ENCODE measurements at regions not wholly inside any gene's neighbourhood (a gene's known extent, or its start where the extent isn't known, plus 50 kb on each side); places are given as distances from the start of the nearest gene placed in this dataset.

DNA sequence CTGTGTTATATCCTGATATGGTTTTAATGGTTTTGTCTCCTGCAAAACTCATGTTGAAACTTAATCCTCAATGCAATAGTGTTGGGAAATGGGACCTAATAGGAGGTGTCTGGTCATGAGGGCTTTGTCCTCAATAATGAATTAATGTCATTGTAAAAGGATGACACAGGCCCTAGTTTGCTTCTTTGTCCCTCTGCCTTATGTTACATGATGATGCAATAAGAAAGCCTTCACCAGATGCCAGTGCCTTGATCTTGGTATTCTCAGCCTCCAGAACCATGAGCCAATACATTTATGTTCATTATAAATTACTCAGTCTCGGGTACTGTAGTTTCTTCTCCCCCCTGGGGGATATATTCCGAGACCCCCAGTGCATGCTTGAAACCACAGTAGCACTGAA, 1247.4 kb upstream of the SORCS1 start:
- no peak for TF ChIP-seq CTCF (IDR thresholded peaks at IDR 0.05)
- no peak for TF ChIP-seq POLR2A (IDR thresholded peaks at IDR 0.05)

Measured in testis (tissue), 2 donors.